H1 (cell line): ENCODE measurements at regions not wholly inside any gene's neighbourhood (a gene's known extent, or its start where the extent isn't known, plus 50 kb on each side); places are given as distances from the start of the nearest gene placed in this dataset.

Experiments
- CTCF ChIA-PET: fragments of 300-600 bp; sonication (Branson Sonifier 250); formaldehyde crosslinking; loops from one replicate; lab custom pipeline; 2021; ENCODE audit not compliant: partially characterized antibody; lab: Charles Lee
- POLR2A ChIA-PET: fragments of 300-600 bp; sonication (Branson Sonifier 250); formaldehyde crosslinking; loops from one replicate; lab custom pipeline; 2021; ENCODE audit warnings: inconsistent platforms; ENCODE audit not compliant: partially characterized antibody; lab: Charles Lee
- DNase-seq, 2 experiments: peaks; one replicate each; pipeline versions ENCODE4 v3.0.0 to v3.0.0-alpha.2; 2010 to 2022; ENCODE audit warnings: low spot score in 2 of 2, low read depth in 1 of 2, mixed read lengths in 1 of 2
- FAIRE-seq: peaks from 2 replicates; lab custom pipeline; 2011; peaks lifted over from hg19 to GRCh38; lab: Jason Lieb, UNC
- H2AFZ ChIP-seq: 2 replicates; pipeline ENCODE4 v1.8.1; 2012; ENCODE audit warnings: low read length, inconsistent platforms
- H2AK5ac ChIP-seq: 2 replicates; pipeline ENCODE4 v1.6.1; 2013; ENCODE audit warnings: low read depth, low read length
- H2BK120ac ChIP-seq: replicated peaks from 2 replicates; pipeline ENCODE3; 2013; ENCODE audit warnings: low read depth, low read length, inconsistent platforms
- H2BK12ac ChIP-seq: 2 replicates; pipeline ENCODE4 v1.6.1; 2013; ENCODE audit warnings: low read depth, low read length
- H2BK15ac ChIP-seq: 2 replicates; pipeline ENCODE4 v1.6.1; 2013; ENCODE audit warnings: low read length
- H2BK20ac ChIP-seq: 2 replicates; pipeline ENCODE4 v1.6.1; 2013; ENCODE audit warnings: low read length
- H2BK5ac ChIP-seq: 2 replicates; pipeline ENCODE4 v1.6.1; 2013; ENCODE audit warnings: low read depth, low read length
- H3K14ac ChIP-seq: 2 replicates; pipeline ENCODE4 v1.6.1; 2013; ENCODE audit warnings: inconsistent platforms; ENCODE audit not compliant: insufficient read length
- H3K18ac ChIP-seq: 2 replicates; pipeline ENCODE4 v1.6.1; 2013; ENCODE audit warnings: low read length; ENCODE audit errors: extremely low read depth
- H3K23ac ChIP-seq: 2 replicates; pipeline ENCODE4 v1.6.1; 2013; ENCODE audit warnings: inconsistent platforms; ENCODE audit not compliant: insufficient read length
- H3K23me2 ChIP-seq: 2 replicates; pipeline ENCODE4 v1.6.1; 2013; ENCODE audit warnings: low read depth, low read length
- H3K27ac ChIP-seq: 2 replicates; pipeline ENCODE4 v1.6.1; 2011; ENCODE audit warnings: low read depth, low read length, inconsistent platforms
- H3K27me3 ChIP-seq, 4 experiments: replicated peaks in 1 of 4; 1 replicate in 1 of 4; 2 replicates in 3 of 4; pipeline versions ENCODE4 v1.6.1 to v1.8.1; 2011 to 2013; ENCODE audit warnings: low read length in 3 of 4, mild to moderate bottlenecking in 3 of 4, inconsistent platforms in 2 of 4, mixed read lengths in 2 of 4, moderate library complexity in 1 of 4; ENCODE audit not compliant: control insufficient read depth in 3 of 4, insufficient read depth in 3 of 4; ENCODE audit errors: extremely low read depth in 1 of 4
- H3K36me3 ChIP-seq, 4 experiments: 2 replicates each; pipeline versions ENCODE4 v1.6.1 to v1.8.1; 2011 to 2013; ENCODE audit warnings: mild to moderate bottlenecking in 4 of 4, low read length in 3 of 4, moderate library complexity in 2 of 4, control low read depth in 1 of 4, inconsistent platforms in 1 of 4; ENCODE audit not compliant: insufficient read depth in 4 of 4, control insufficient read depth in 2 of 4
- H3K4ac ChIP-seq: replicated peaks from 2 replicates; pipeline ENCODE3; 2013; ENCODE audit warnings: low read length, low read depth, mixed read lengths, inconsistent platforms; ENCODE audit not compliant: insufficient read length
- H3K4me1 ChIP-seq, 4 experiments: replicated peaks in 1 of 4; 1 replicate in 1 of 4; 2 replicates in 3 of 4; pipeline versions ENCODE4 v1.6.1 to v1.8.1; 2011 to 2013; ENCODE audit warnings: low read length in 3 of 4, inconsistent platforms in 2 of 4, mixed read lengths in 1 of 4; ENCODE audit not compliant: insufficient read depth in 4 of 4, control insufficient read depth in 3 of 4
- H3K4me2 ChIP-seq, 2 experiments: 2 replicates each; pipeline versions ENCODE4 v1.6.1 to v1.8.1; 2011 to 2013; ENCODE audit warnings: low read depth in 2 of 2, low read length in 2 of 2, control low read depth in 1 of 2, inconsistent platforms in 1 of 2, mild to moderate bottlenecking in 1 of 2; ENCODE audit not compliant: insufficient read depth in 1 of 2
- H3K4me3 ChIP-seq, 4 experiments: fragments of 200-600, 300-600 bp in 1 of 4; sonication (generic), shearing (Covaris generic), sonication (Bioruptor Twin) in 1 of 4; 2 replicates each; pipeline versions ENCODE4 v1.5.1 to v1.8.1; 2011 to 2016; ENCODE audit warnings: low read length in 4 of 4, low read depth in 3 of 4, control low read depth in 2 of 4, inconsistent platforms in 2 of 4, mild to moderate bottlenecking in 2 of 4, mixed read lengths in 1 of 4, moderate library complexity in 1 of 4; ENCODE audit not compliant: insufficient read depth in 2 of 4; ENCODE audit errors: extremely low read depth in 1 of 4
- H3K56ac ChIP-seq: replicated peaks from 2 replicates; pipeline ENCODE3; 2013; ENCODE audit warnings: low read depth, mild to moderate bottlenecking, mixed read lengths, low read length, inconsistent platforms; ENCODE audit not compliant: insufficient read length
- H3K79me1 ChIP-seq: 2 replicates; pipeline ENCODE4 v1.6.1; 2013; ENCODE audit warnings: low read depth, low read length, control low read depth
- H3K79me2 ChIP-seq, 2 experiments: 2 replicates each; pipeline versions ENCODE4 v1.6.1 to v1.8.1; 2012 to 2013; ENCODE audit warnings: low read length in 2 of 2, mild to moderate bottlenecking in 2 of 2, inconsistent platforms in 1 of 2; ENCODE audit not compliant: insufficient read depth in 2 of 2, control insufficient read depth in 1 of 2
- H3K9ac ChIP-seq, 4 experiments: replicated peaks in 1 of 4; 1 replicate in 1 of 4; 2 replicates in 3 of 4; pipeline versions ENCODE4 v1.6.1 to v1.8.1; 2011 to 2013; ENCODE audit warnings: low read depth in 3 of 4, low read length in 3 of 4, control low read depth in 2 of 4, mild to moderate bottlenecking in 2 of 4, moderate library complexity in 2 of 4, inconsistent platforms in 1 of 4; ENCODE audit errors: extremely low read depth in 1 of 4
- H3K9me3 ChIP-seq, 2 experiments: 2 replicates each; pipeline versions ENCODE4 v1.6.1 to v1.8.1; 2012 to 2013; ENCODE audit warnings: mild to moderate bottlenecking in 2 of 2, moderate library complexity in 2 of 2, control low read depth in 1 of 2, inconsistent platforms in 1 of 2, low read depth in 1 of 2, low read length in 1 of 2, mixed read lengths in 1 of 2; ENCODE audit not compliant: insufficient read depth in 2 of 2
- H4K20me1 ChIP-seq, 2 experiments: replicated peaks in 1 of 2; 2 replicates each; pipeline versions ENCODE3 to v1.8.1; 2011 to 2013; ENCODE audit warnings: inconsistent platforms in 2 of 2, low read length in 2 of 2, mild to moderate bottlenecking in 1 of 2; ENCODE audit not compliant: insufficient read depth in 2 of 2, control insufficient read depth in 1 of 2
- H4K5ac ChIP-seq: 2 replicates; pipeline ENCODE4 v1.6.1; 2013; ENCODE audit warnings: low read length, low read depth, mixed read lengths, inconsistent platforms; ENCODE audit not compliant: insufficient read length
- H4K8ac ChIP-seq: 2 replicates; pipeline ENCODE4 v1.8.0; 2013; ENCODE audit warnings: mild to moderate bottlenecking, moderate library complexity, low read length, inconsistent platforms; ENCODE audit not compliant: insufficient read depth; ENCODE audit errors: extremely low read depth
- H4K91ac ChIP-seq: replicated peaks from 2 replicates; pipeline ENCODE3; 2013; ENCODE audit warnings: low read length, mixed read lengths, inconsistent platforms; ENCODE audit not compliant: insufficient read length
- MAFK ChIP-seq: IDR thresholded peaks from 2 replicates; pipeline ENCODE4 v1.6.1; 2012; ENCODE audit warnings: low read depth, mild to moderate bottlenecking, improper control_type of control experiment, low read length
- SIRT6 ChIP-seq: IDR thresholded peaks from one replicate; pipeline ENCODE4 v1.7.1; 2012; ENCODE audit warnings: low read length, inconsistent platforms
- WGBS, 2 experiments: shearing (Covaris generic) in 1 of 2; methylation state at CpG; one replicate each; pipeline versions ENCODE4 v1.1.6 to v1.1.7; 2013 to 2015; ENCODE audit warnings: low lambda C conversion rate in 2 of 2, mixed read lengths in 2 of 2, inconsistent platforms in 1 of 2, low coverage in 1 of 2, missing lambda C conversion rate in 1 of 2; ENCODE audit not compliant: insufficient replicate concordance in 2 of 2, insufficient coverage in 1 of 2, insufficient read length in 1 of 2; ENCODE audit errors: extremely low coverage in 1 of 2, missing lambda C conversion rate in 1 of 2; 5-methylcytosine and 5-hydroxymethylcytosine counted together

- Histone ChIP-seq H3K14ac (no peak overlapping the region), H3K56ac (no peak overlapping the region), H3K18ac (no peak overlapping the region), H4K5ac (no peak overlapping the region), H3K23me2 (no peaks in the 10 kb centered on the region), H2AFZ (no peak overlapping the region), H4K8ac (no peak overlapping the region), H4K91ac (no peak overlapping the region), H2BK120ac (no peak overlapping the region), H2BK12ac (no peak overlapping the region), H3K9me3 (peaks cover 3 to 6% of the 10 kb centered on the region in 2 experiments; a peak in 1 of 4 replicates), H3K4ac (no peak overlapping the region), H2AK5ac (no peak overlapping the region), H4K20me1 (no peaks in the 10 kb centered on the region), H3K23ac (no peak overlapping the region), H2BK20ac (no peak overlapping the region), H2BK5ac (no peak overlapping the region), H3K4me2 (no peak overlapping the region), H2BK15ac (no peak overlapping the region), H3K36me3 (no peaks in the 10 kb centered on the region), H3K27me3 (no peaks in the 10 kb centered on the region), H3K4me1 (no peaks in the 10 kb centered on the region), H3K9ac (no peak overlapping the region), H3K79me1 (no peaks in the 10 kb centered on the region), H3K4me3 (no peak overlapping the region), H3K79me2 (no peaks in the 10 kb centered on the region), H3K27ac (no peak overlapping the region)
- ChIA-PET CTCF (interaction anchor here (0.6 to 1.8 kb wide), 6 partner anchors 18 to 1039 kb away, joined by 3 to 5 read pairs (median 4); no protein-coding TSS in a partner anchor), POLR2A (no interaction called here)
- FAIRE-seq = no peak
- DNase-seq = no peak
- 91% methylated on average over 4 of the region's 4 CpGs; no CpG with 5 or more reads in 1 of the 2 experiments for WGBS, 2 experiments
- TF ChIP-seq SIRT6 (no peak), MAFK (no peak)
These were observed 151.8 kb upstream of the EPB41L4A start for GRCh38 chr5:112570708-112571444.
